Neural progenitor cell (in vitro differentiated cells): ENCODE measurements at regions not wholly inside any gene's neighbourhood (a gene's known extent, or its start where the extent isn't known, plus 50 kb on each side); places are given as distances from the start of the nearest gene placed in this dataset.

Source experiments
- EZH2 ChIP-seq: fragments of 200-600 bp; sonication (generic); IDR thresholded peaks from 2 replicates; pipeline ENCODE4 v1.6.1; 2017; ENCODE audit warnings: antibody characterized with exemption, mild to moderate bottlenecking, moderate library complexity
- EZH2phosphoT487 ChIP-seq: fragments of 200-600 bp; sonication (generic); IDR thresholded peaks from 2 replicates; pipeline ENCODE4 v1.6.1; 2017; ENCODE audit warnings: antibody characterized with exemption
- TF ChIP-seq, protein P1 (sequence below): fragments of 200-600 bp; sonication (generic); IDR thresholded peaks from 2 replicates; pipeline ENCODE4 v1.5.1; 2017; ENCODE audit warnings: antibody characterized with exemption, mild to moderate bottlenecking

DNA sequence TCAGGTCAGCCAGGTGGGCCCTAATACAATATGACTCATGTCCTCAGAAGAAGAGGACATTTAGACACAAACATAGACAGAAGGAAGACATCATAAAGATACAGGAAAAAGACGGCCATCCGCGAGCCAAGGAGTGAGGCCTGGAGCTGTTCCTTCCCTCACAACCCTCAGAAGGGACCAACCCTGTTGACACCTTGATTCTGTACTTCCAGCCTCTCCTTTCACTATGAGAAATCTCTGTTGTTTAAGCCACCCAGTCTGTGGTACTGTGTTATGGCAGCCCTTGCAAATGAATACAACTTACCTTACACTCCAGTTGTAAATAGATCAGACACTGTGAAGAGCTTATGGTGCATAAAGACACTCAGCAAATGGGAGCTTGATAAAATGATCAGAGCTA lies 199.7 kb downstream of the SAMD5 start:
- TF ChIP-seq EZH2 = no peak
- TF ChIP-seq, protein P1, sequence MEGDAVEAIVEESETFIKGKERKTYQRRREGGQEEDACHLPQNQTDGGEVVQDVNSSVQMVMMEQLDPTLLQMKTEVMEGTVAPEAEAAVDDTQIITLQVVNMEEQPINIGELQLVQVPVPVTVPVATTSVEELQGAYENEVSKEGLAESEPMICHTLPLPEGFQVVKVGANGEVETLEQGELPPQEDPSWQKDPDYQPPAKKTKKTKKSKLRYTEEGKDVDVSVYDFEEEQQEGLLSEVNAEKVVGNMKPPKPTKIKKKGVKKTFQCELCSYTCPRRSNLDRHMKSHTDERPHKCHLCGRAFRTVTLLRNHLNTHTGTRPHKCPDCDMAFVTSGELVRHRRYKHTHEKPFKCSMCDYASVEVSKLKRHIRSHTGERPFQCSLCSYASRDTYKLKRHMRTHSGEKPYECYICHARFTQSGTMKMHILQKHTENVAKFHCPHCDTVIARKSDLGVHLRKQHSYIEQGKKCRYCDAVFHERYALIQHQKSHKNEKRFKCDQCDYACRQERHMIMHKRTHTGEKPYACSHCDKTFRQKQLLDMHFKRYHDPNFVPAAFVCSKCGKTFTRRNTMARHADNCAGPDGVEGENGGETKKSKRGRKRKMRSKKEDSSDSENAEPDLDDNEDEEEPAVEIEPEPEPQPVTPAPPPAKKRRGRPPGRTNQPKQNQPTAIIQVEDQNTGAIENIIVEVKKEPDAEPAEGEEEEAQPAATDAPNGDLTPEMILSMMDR = no peak
- no peak for TF ChIP-seq EZH2phosphoT487
